Mesothelial cell of epicardium (in vitro differentiated cells): ENCODE measurements at regions not wholly inside any gene's neighbourhood (a gene's known extent, or its start where the extent isn't known, plus 50 kb on each side); places are given as distances from the start of the nearest gene placed in this dataset.

Experiments
- DNase-seq, 2 experiments: peaks; one replicate each; pipeline ENCODE4 v3.0.0; 2021; ENCODE audit warnings: low spot score in 2 of 2; ENCODE audit not compliant: unreplicated experiment in 2 of 2
- H3K27ac Mint-ChIP-seq: 2 replicates; pipeline ENCODE4 v1.8.0; 2021; ENCODE audit warnings: mixed read lengths
- H3K27me3 Mint-ChIP-seq: 2 replicates; pipeline ENCODE4 v1.8.0; 2021; ENCODE audit warnings: low read depth, mixed read lengths
- H3K36me3 Mint-ChIP-seq: 2 replicates; pipeline ENCODE4 v1.8.0; 2021; ENCODE audit warnings: mixed read lengths
- H3K4me1 Mint-ChIP-seq: 2 replicates; pipeline ENCODE4 v1.8.0; 2021; ENCODE audit warnings: mixed read lengths
- H3K4me3 Mint-ChIP-seq: 2 replicates; pipeline ENCODE4 v1.8.0; 2021; ENCODE audit warnings: mild to moderate bottlenecking, moderate library complexity, mixed read lengths
- H3K9me3 Mint-ChIP-seq: 2 replicates; pipeline ENCODE4 v1.8.0; 2021; ENCODE audit warnings: mixed read lengths
- TF ChIP-seq, protein P1 (sequence below): fragments of 200-600 bp; sonication (generic); IDR thresholded peaks from one replicate; pipeline ENCODE4 v1.5.0; 2021; ENCODE audit warnings: antibody characterized with exemption; ENCODE audit not compliant: unreplicated experiment

DNA sequence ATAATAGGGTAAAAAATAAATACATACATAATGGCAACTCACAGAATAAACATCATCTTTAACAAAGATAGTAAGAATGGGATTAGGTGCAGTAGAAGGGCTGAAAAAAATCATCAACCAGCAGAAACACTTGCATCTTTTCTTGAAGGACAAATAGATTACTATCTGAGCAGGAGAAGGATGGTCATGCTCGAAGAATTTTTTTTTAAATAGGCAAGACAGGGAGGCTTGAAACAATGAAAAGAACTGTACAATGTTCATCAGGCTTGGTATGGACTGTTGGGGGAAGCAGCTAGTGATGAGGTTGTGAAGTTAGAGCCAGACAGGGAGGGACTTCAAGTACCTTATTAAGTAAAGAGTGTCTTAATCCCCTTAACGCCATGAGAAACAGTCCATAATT, 167.4 kb upstream of the LDB2 start:
- no peak for DNase-seq
- H3K4me3 Mint-ChIP-seq = no peak overlapping the region
- H3K27ac Mint-ChIP-seq = no peak overlapping the region
- TF ChIP-seq, protein P1, sequence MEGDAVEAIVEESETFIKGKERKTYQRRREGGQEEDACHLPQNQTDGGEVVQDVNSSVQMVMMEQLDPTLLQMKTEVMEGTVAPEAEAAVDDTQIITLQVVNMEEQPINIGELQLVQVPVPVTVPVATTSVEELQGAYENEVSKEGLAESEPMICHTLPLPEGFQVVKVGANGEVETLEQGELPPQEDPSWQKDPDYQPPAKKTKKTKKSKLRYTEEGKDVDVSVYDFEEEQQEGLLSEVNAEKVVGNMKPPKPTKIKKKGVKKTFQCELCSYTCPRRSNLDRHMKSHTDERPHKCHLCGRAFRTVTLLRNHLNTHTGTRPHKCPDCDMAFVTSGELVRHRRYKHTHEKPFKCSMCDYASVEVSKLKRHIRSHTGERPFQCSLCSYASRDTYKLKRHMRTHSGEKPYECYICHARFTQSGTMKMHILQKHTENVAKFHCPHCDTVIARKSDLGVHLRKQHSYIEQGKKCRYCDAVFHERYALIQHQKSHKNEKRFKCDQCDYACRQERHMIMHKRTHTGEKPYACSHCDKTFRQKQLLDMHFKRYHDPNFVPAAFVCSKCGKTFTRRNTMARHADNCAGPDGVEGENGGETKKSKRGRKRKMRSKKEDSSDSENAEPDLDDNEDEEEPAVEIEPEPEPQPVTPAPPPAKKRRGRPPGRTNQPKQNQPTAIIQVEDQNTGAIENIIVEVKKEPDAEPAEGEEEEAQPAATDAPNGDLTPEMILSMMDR = no peak
- H3K27me3 Mint-ChIP-seq = peaks cover 2% of the 10 kb centered on the region
- H3K9me3 Mint-ChIP-seq = peaks cover 3% of the 10 kb centered on the region
- no peaks in the 10 kb centered on the region for H3K36me3 Mint-ChIP-seq
- peaks cover 7% of the 10 kb centered on the region for H3K4me1 Mint-ChIP-seq

DNA sequence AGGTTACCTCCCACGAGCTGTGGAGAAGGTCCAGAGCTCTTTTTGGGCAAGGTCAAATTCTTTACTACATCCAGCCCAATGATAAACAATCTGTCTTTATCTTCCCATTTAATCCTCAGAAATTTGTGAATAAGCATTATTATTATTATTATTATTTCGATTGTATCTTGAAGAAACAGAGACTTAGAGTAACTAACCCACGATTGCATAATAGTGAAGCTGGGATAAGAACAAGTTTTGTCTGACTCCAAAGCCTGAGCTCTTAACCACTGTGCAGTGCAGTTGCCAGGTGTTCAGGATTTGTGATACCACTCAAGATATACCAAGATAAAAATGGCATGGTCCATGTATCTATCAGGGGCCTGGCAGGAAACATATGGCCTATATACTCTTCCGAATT, 166.5 kb upstream of the LDB2 start:
- H3K27ac Mint-ChIP-seq = no peak overlapping the region
- peaks cover 2% of the 10 kb centered on the region for H3K27me3 Mint-ChIP-seq
- TF ChIP-seq, protein P1 = no peak
- no peak for DNase-seq
- H3K4me1 Mint-ChIP-seq = peaks cover 7% of the 10 kb centered on the region
- H3K36me3 Mint-ChIP-seq = no peaks in the 10 kb centered on the region
- H3K4me3 Mint-ChIP-seq = no peak overlapping the region
- no peaks in the 10 kb centered on the region for H3K9me3 Mint-ChIP-seq

DNA sequence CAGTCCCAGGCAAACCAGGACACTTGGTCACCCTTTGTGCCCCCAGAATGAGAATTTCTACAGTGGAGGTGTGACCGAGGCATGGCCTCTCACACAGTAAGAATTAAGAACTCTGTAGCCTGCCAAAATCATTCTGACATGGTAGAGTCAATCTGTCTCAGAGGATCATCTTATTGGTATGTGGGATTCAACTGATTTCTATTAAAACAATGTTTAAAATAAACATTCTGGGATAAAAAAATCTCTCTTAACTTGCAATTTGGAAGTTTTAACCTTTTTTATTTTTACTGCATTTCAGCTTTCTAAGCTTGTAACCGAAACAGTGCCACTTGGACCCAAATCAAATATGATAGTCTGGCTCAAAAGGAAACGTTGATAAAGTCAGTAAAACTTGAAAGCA, 165.4 kb upstream of the LDB2 start:
- H3K4me3 Mint-ChIP-seq = no peak overlapping the region
- no peak for DNase-seq
- no peaks in the 10 kb centered on the region for H3K9me3 Mint-ChIP-seq
- H3K27me3 Mint-ChIP-seq = peaks cover 2% of the 10 kb centered on the region
- H3K36me3 Mint-ChIP-seq = no peaks in the 10 kb centered on the region
- H3K4me1 Mint-ChIP-seq = peaks cover 8% of the 10 kb centered on the region
- TF ChIP-seq, protein P1 = no peak
- H3K27ac Mint-ChIP-seq = no peak overlapping the region

DNA sequence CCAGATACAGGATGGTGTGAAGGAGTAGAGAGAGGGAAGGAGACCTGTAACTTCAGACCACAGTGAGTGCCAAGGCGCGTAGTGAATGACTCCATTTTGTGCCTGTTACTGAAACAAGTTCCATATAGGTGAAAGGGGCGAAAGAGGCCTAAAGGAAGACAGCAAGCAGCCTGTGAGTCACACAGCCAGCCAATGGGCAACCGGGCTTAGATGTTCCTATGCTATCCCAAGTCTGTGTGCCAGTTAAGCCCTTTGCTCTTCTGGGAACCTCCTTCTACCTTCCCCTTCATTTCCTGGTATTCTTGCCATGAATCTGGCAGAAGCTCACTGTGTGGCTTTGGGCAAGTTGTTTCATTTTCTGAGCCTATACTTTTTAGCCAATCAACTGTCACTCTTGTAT, 161.8 kb upstream of the LDB2 start:
- Mint-ChIP-seq H3K27ac (no peak overlapping the region), H3K27me3 (no peaks in the 10 kb centered on the region), H3K36me3 (no peaks in the 10 kb centered on the region), H3K4me1 (peaks cover 5% of the 10 kb centered on the region), H3K4me3 (no peak overlapping the region), H3K9me3 (no peaks in the 10 kb centered on the region)
- TF ChIP-seq, protein P1 = no peak
- no peak for DNase-seq

DNA sequence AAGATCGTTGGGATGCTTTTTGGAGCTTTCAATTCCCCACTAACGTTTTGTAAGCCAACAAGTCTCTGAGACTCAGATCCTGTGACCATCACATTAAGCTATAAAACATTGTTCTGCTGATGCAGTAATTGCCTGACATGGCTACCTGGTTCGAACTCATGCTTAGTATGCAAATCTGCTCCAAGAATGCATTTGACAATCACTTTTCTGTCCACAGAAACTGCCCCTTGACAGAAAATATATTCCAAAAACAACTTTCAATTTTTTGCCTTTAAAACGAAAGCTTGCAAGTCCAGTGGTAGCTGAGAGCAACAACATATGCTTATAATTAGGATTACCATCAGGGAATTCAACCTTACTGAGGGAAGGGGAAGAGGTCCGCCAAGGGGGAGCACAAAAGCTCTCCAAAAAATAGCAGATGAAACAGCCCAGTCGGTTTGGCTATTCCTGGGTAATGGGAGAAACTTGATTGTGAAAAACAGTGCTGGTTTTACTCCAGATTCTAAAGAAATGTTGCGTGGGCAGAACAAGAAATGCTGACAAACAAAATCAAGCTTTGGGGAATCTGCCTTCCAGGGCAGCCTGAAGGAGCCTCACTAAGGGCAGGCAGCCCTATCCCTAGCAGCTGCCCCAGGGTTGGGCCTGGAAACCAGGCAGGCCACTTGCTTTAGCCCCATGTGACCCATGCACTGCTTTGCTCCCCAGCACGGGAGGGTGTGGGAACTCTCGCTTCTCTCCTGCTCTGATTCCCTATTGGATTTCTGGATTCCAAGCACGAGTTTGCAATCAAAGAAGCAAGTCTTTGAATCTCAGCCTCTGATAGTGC, 160.7 kb upstream of the LDB2 start:
- H3K27ac Mint-ChIP-seq = no peak overlapping the region
- peaks cover 5% of the 10 kb centered on the region for H3K4me1 Mint-ChIP-seq
- TF ChIP-seq, protein P1 = no peak
- H3K4me3 Mint-ChIP-seq = no peak overlapping the region
- no peaks in the 10 kb centered on the region for H3K27me3 Mint-ChIP-seq
- no peaks in the 10 kb centered on the region for H3K36me3 Mint-ChIP-seq
- H3K9me3 Mint-ChIP-seq = no peaks in the 10 kb centered on the region
- DNase-seq = no peak
